ENCODE measurements at regions not wholly inside any gene's neighbourhood (a gene's known extent, or its start where the extent isn't known, plus 50 kb on each side); places are given as distances from the start of the nearest gene placed in this dataset.

- TF ChIP-seq CTCF (IDR thresholded peaks at IDR 0.05), result no peak
- TF ChIP-seq EZH2 (IDR thresholded peaks at IDR 0.05), result no peak
Observed at GRCh38 chr17:78299049-78299448, 60.8 kb downstream of the SOCS3 start.

All from neural progenitor cell (in vitro differentiated cells).